HEK293 (cell line): ENCODE measurements at regions not wholly inside any gene's neighbourhood (a gene's known extent, or its start where the extent isn't known, plus 50 kb on each side); places are given as distances from the start of the nearest gene placed in this dataset.

Source experiments
- CTCF ChIA-PET: fragments of 350-600 bp; formaldehyde crosslinking; extraction: SDS; loops from one replicate; lab custom pipeline; 2021; ENCODE audit warnings: antibody characterized with exemption; lab: Yijun Ruan, JAX
- POLR2A ChIA-PET: fragments of 300-600 bp; formaldehyde crosslinking; extraction: SDS; loops from one replicate; lab custom pipeline; 2020; ENCODE audit warnings: antibody characterized with exemption, inconsistent platforms; lab: Yijun Ruan, JAX
- H3K27ac ChIP-seq: fragments of 200-500 bp; sonication (Bioruptor generic); 2 replicates; pipeline ENCODE4 v1.5.1; 2014; ENCODE audit warnings: low read depth, low read length, control low read depth, inconsistent platforms; ENCODE audit errors: extremely low read depth
- H3K36me3 ChIP-seq, 2 experiments: fragments of 200-500 bp in 1 of 2; sonication (Bioruptor generic) in 1 of 2; 1 replicate in 1 of 2; 2 replicates in 1 of 2; pipeline ENCODE4 v1.5.1; 2014 to 2017; ENCODE audit warnings: inconsistent platforms in 2 of 2, low read length in 2 of 2; ENCODE audit not compliant: control insufficient read depth in 2 of 2, insufficient read depth in 1 of 2
- H3K4me1 ChIP-seq: fragments of 200-500 bp; sonication (Bioruptor generic); 2 replicates; pipeline ENCODE4 v1.5.1; 2014; ENCODE audit warnings: mild to moderate bottlenecking, low read length, inconsistent platforms; ENCODE audit not compliant: control insufficient read depth, insufficient read depth
- H3K4me3 ChIP-seq: 2 replicates; pipeline ENCODE4 v1.5.1; 2011; ENCODE audit warnings: low read depth, mild to moderate bottlenecking, control low read depth, low read length, moderate library complexity
- H3K9me3 ChIP-seq: fragments of 200-500 bp; sonication (Bioruptor generic); 2 replicates; pipeline ENCODE4 v1.5.1; 2014; ENCODE audit warnings: low read depth, low read length, inconsistent platforms; ENCODE audit not compliant: control insufficient read depth, insufficient read depth
- BCL11B ChIP-seq: fragments of 450-650 bp; formaldehyde crosslinking; IDR thresholded peaks from 2 replicates; pipeline ENCODE4 v1.5.1; 2016; ENCODE audit warnings: low read depth, missing biosample characterization, missing genetic modification characterization
- HOXA7 ChIP-seq: sonication (generic); formaldehyde crosslinking; IDR thresholded peaks from 2 replicates; pipeline ENCODE4 v1.8.1; 2022; ENCODE audit warnings: missing genetic modification reagents, borderline replicate concordance
- HOXC10 ChIP-seq: sonication (generic); formaldehyde crosslinking; IDR thresholded peaks from 2 replicates; pipeline ENCODE4 v1.8.1; 2023; ENCODE audit warnings: mild to moderate bottlenecking, missing genetic modification reagents
- REPIN1 ChIP-seq: fragments of 450-650 bp; formaldehyde crosslinking; IDR thresholded peaks from 2 replicates; pipeline ENCODE4 v1.5.1; 2017; ENCODE audit warnings: missing biosample characterization, missing genetic modification characterization, low read depth
- SP3 ChIP-seq: fragments of 450-650 bp; formaldehyde crosslinking; IDR thresholded peaks from 2 replicates; pipeline ENCODE4 v1.5.1; 2016; ENCODE audit warnings: missing biosample characterization, missing genetic modification characterization
- TCF7L2 ChIP-seq: IDR thresholded peaks from 2 replicates; pipeline ENCODE4 v1.6.1; 2011; ENCODE audit warnings: low read depth, mild to moderate bottlenecking, inconsistent platforms, low read length, moderate library complexity, borderline replicate concordance
- ZFP3 ChIP-seq: fragments of 450-650 bp; formaldehyde crosslinking; IDR thresholded peaks from 2 replicates; pipeline ENCODE4 v1.5.1; 2016; ENCODE audit warnings: low read depth, missing biosample characterization, missing genetic modification characterization
- ZFP37 ChIP-seq: fragments of 450-650 bp; formaldehyde crosslinking; IDR thresholded peaks from 2 replicates; pipeline ENCODE4 v1.5.1; 2016; ENCODE audit warnings: missing biosample characterization, missing genetic modification characterization
- ZNF155 ChIP-seq: fragments of 450-650 bp; formaldehyde crosslinking; IDR thresholded peaks from 2 replicates; pipeline ENCODE4 v1.5.1; 2016; ENCODE audit warnings: missing biosample characterization, missing genetic modification characterization
- ZNF239 ChIP-seq: fragments of 450-650 bp; formaldehyde crosslinking; IDR thresholded peaks from 2 replicates; pipeline ENCODE4 v1.5.1; 2016; ENCODE audit warnings: missing biosample characterization, missing genetic modification characterization
- ZNF24 ChIP-seq: fragments of 450-650 bp; formaldehyde crosslinking; IDR thresholded peaks from 2 replicates; pipeline ENCODE4 v1.5.1; 2016; ENCODE audit warnings: missing biosample characterization, missing genetic modification characterization
- ZNF561 ChIP-seq: fragments of 450-650 bp; IDR thresholded peaks from 2 replicates; pipeline ENCODE4 v1.5.1; 2018; ENCODE audit warnings: missing biosample characterization, missing genetic modification characterization, borderline replicate concordance
- ZNF623 ChIP-seq: fragments of 450-650 bp; formaldehyde crosslinking; IDR thresholded peaks from 2 replicates; pipeline ENCODE4 v1.5.1; 2016; ENCODE audit warnings: missing biosample characterization, missing genetic modification characterization
- ZNF624 ChIP-seq: fragments of 450-650 bp; formaldehyde crosslinking; IDR thresholded peaks from 2 replicates; pipeline ENCODE4 v1.5.1; 2017; ENCODE audit warnings: missing biosample characterization, missing genetic modification characterization
- ZNF677 ChIP-seq: fragments of 450-650 bp; IDR thresholded peaks from 2 replicates; pipeline ENCODE4 v1.5.0; 2018; ENCODE audit warnings: missing biosample characterization, mild to moderate bottlenecking, missing genetic modification characterization, moderate library complexity
- ZNF777 ChIP-seq: fragments of 450-650 bp; formaldehyde crosslinking; IDR thresholded peaks from 2 replicates; pipeline ENCODE4 v1.5.1; 2017; ENCODE audit warnings: missing biosample characterization, missing genetic modification characterization, borderline replicate concordance
- TF ChIP-seq, protein P1 (sequence below): fragments of 450-650 bp; IDR thresholded peaks from 2 replicates; pipeline ENCODE4 v1.5.1; 2018; ENCODE audit warnings: missing biosample characterization, mild to moderate bottlenecking, missing genetic modification characterization
- TF ChIP-seq, protein P2 (sequence below): fragments of 450-650 bp; formaldehyde crosslinking; IDR thresholded peaks from 2 replicates; pipeline ENCODE4 v1.5.1; 2016; ENCODE audit warnings: missing biosample characterization, missing genetic modification characterization, borderline replicate concordance
- TF ChIP-seq, protein P3 (sequence below): fragments of 450-650 bp; formaldehyde crosslinking; IDR thresholded peaks from 2 replicates; pipeline ENCODE4 v1.5.1; 2016; ENCODE audit warnings: missing biosample characterization, missing genetic modification characterization, low read depth
- TF ChIP-seq, protein P4 (sequence below): fragments of 450-650 bp; formaldehyde crosslinking; IDR thresholded peaks from 2 replicates; pipeline ENCODE4 v1.5.1; 2017; ENCODE audit warnings: missing biosample characterization, missing genetic modification characterization

DNA sequence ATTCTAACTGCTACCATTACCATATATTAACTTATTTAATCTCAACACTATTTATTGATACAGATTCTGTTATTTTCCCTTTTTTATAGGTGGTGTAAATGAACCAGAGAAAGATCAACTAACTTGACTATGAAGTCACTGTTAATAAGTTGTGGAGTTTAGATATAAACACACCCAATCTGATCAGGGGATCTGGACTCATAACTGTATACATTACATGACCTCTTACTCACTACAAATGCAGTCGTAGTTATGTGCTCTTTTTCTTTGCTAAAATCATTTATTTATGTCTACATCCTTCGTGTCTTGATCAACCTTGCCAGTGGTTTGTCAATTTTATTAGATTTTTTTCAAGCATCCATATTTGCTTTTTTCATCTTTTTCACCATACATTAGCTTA, 614.8 kb upstream of the FAM241A start (continued):
- TF ChIP-seq, protein P1, sequence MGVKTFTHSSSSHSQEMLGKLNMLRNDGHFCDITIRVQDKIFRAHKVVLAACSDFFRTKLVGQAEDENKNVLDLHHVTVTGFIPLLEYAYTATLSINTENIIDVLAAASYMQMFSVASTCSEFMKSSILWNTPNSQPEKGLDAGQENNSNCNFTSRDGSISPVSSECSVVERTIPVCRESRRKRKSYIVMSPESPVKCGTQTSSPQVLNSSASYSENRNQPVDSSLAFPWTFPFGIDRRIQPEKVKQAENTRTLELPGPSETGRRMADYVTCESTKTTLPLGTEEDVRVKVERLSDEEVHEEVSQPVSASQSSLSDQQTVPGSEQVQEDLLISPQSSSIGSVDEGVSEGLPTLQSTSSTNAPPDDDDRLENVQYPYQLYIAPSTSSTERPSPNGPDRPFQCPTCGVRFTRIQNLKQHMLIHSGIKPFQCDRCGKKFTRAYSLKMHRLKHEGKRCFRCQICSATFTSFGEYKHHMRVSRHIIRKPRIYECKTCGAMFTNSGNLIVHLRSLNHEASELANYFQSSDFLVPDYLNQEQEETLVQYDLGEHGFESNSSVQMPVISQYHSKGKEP (tag by site-specific recombination) = no peak
- no peak for TF ChIP-seq ZNF777
- TF ChIP-seq HOXC10 = no peak

- no peaks in the 10 kb centered on the region for H3K4me1 ChIP-seq
- no peaks in the 10 kb centered on the region for H3K36me3 ChIP-seq
- CTCF ChIA-PET = interaction anchor here (0.7 kb wide), 1 partner anchor 989 kb away, joined by 5 read pairs; no protein-coding TSS in a partner anchor
- no peak overlapping the region for H3K4me3 ChIP-seq
- TF ChIP-seq ZNF155 (tag by site-specific recombination) (no peak), ZNF677 (tag by site-specific recombination) (no peak), SP3 (tag by site-specific recombination) (no peak), ZNF239 (tag by site-specific recombination) (no peak), ZNF24 (tag by site-specific recombination) (no peak), TCF7L2 (no peak), REPIN1 (tag by site-specific recombination) (no peak), ZNF623 (tag by site-specific recombination) (no peak), ZNF561 (tag by site-specific recombination) (no peak), ZNF777 (no peak), BCL11B (tag by site-specific recombination) (no peak), ZFP3 (tag by site-specific recombination) (no peak), ZNF624 (tag by site-specific recombination) (no peak), ZFP37 (tag by site-specific recombination) (no peak), HOXA7 (CRISPR knock-in tag) (no peak)
- TF ChIP-seq, protein P2, sequence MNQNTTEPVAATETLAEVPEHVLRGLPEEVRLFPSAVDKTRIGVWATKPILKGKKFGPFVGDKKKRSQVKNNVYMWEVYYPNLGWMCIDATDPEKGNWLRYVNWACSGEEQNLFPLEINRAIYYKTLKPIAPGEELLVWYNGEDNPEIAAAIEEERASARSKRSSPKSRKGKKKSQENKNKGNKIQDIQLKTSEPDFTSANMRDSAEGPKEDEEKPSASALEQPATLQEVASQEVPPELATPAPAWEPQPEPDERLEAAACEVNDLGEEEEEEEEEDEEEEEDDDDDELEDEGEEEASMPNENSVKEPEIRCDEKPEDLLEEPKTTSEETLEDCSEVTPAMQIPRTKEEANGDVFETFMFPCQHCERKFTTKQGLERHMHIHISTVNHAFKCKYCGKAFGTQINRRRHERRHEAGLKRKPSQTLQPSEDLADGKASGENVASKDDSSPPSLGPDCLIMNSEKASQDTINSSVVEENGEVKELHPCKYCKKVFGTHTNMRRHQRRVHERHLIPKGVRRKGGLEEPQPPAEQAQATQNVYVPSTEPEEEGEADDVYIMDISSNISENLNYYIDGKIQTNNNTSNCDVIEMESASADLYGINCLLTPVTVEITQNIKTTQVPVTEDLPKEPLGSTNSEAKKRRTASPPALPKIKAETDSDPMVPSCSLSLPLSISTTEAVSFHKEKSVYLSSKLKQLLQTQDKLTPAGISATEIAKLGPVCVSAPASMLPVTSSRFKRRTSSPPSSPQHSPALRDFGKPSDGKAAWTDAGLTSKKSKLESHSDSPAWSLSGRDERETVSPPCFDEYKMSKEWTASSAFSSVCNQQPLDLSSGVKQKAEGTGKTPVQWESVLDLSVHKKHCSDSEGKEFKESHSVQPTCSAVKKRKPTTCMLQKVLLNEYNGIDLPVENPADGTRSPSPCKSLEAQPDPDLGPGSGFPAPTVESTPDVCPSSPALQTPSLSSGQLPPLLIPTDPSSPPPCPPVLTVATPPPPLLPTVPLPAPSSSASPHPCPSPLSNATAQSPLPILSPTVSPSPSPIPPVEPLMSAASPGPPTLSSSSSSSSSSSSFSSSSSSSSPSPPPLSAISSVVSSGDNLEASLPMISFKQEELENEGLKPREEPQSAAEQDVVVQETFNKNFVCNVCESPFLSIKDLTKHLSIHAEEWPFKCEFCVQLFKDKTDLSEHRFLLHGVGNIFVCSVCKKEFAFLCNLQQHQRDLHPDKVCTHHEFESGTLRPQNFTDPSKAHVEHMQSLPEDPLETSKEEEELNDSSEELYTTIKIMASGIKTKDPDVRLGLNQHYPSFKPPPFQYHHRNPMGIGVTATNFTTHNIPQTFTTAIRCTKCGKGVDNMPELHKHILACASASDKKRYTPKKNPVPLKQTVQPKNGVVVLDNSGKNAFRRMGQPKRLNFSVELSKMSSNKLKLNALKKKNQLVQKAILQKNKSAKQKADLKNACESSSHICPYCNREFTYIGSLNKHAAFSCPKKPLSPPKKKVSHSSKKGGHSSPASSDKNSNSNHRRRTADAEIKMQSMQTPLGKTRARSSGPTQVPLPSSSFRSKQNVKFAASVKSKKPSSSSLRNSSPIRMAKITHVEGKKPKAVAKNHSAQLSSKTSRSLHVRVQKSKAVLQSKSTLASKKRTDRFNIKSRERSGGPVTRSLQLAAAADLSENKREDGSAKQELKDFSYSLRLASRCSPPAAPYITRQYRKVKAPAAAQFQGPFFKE = no peak
- TF ChIP-seq, protein P3, sequence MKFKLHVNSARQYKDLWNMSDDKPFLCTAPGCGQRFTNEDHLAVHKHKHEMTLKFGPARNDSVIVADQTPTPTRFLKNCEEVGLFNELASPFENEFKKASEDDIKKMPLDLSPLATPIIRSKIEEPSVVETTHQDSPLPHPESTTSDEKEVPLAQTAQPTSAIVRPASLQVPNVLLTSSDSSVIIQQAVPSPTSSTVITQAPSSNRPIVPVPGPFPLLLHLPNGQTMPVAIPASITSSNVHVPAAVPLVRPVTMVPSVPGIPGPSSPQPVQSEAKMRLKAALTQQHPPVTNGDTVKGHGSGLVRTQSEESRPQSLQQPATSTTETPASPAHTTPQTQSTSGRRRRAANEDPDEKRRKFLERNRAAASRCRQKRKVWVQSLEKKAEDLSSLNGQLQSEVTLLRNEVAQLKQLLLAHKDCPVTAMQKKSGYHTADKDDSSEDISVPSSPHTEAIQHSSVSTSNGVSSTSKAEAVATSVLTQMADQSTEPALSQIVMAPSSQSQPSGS = no peak
- TF ChIP-seq, protein P4, sequence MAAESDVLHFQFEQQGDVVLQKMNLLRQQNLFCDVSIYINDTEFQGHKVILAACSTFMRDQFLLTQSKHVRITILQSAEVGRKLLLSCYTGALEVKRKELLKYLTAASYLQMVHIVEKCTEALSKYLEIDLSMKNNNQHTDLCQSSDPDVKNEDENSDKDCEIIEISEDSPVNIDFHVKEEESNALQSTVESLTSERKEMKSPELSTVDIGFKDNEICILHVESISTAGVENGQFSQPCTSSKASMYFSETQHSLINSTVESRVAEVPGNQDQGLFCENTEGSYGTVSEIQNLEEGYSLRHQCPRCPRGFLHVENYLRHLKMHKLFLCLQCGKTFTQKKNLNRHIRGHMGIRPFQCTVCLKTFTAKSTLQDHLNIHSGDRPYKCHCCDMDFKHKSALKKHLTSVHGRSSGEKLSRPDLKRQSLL (tag by site-specific recombination) = no peak
- POLR2A ChIA-PET = no interaction called here
- no peak overlapping the region for H3K27ac ChIP-seq
- H3K9me3 ChIP-seq = no peaks in the 10 kb centered on the region
Observed at GRCh38 chr4:111535792-111536191, 609.5 kb upstream of the FAM241A start.
